ENCODE measurements at regions not wholly inside any gene's neighbourhood (a gene's known extent, or its start where the extent isn't known, plus 50 kb on each side); places are given as distances from the start of the nearest gene placed in this dataset.

DNA sequence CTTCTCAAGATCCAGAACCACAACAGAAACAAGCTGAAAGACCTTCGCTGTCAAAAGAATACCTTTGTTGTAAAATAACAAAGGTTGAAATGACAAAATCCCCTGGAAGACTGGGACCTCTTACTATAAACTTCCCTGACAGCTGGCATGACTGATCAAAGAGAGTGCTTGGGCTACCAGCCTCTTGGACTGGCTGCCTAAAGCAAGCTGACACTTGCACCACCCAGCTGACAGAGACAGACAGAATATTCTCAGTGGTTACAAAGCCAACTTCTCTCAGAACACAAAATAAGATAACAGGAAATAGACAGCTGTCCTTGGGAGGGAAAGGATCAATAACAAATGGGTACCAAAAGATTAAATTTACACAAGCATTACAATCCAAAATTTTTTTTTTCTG is 241.7 kb upstream of the SPOCK3 start:
- Histone ChIP-seq H3K9me3 (ENCODE audit: control insufficient read depth, insufficient read depth, low read depth, low read length) (no peaks in the 10 kb centered on the region), H3K4me1 (ENCODE audit: control insufficient read depth, insufficient read depth, low read length) (no peaks in the 10 kb centered on the region), H3K27ac (ENCODE audit: extremely low read depth, low read depth, low read length) (no peak overlapping the region), H3K4me3 (ENCODE audit: low read depth, low read length) (no peak overlapping the region), H3K36me3 (ENCODE audit: control insufficient read depth in 2 of 2, insufficient read depth in 1 of 2, low read length in 2 of 2) (no peaks in the 10 kb centered on the region)
- ChIA-PET CTCF (no interaction called here), POLR2A (no interaction called here)
- TF ChIP-seq ZNF510 (tag by site-specific recombination; IDR thresholded peaks at IDR 0.05; ENCODE audit: insufficient replicate concordance) = no peak
- no peak for TF ChIP-seq ZNF692 (tag by site-specific recombination; IDR thresholded peaks at IDR 0.05)
- no peak for TF ChIP-seq ZNF768 (tag by site-specific recombination; IDR thresholded peaks at IDR 0.05)
- no peak for TF ChIP-seq ZBTB26 (tag by site-specific recombination; optimal IDR thresholded peaks at IDR 0.05)
- TF ChIP-seq, protein P1, sequence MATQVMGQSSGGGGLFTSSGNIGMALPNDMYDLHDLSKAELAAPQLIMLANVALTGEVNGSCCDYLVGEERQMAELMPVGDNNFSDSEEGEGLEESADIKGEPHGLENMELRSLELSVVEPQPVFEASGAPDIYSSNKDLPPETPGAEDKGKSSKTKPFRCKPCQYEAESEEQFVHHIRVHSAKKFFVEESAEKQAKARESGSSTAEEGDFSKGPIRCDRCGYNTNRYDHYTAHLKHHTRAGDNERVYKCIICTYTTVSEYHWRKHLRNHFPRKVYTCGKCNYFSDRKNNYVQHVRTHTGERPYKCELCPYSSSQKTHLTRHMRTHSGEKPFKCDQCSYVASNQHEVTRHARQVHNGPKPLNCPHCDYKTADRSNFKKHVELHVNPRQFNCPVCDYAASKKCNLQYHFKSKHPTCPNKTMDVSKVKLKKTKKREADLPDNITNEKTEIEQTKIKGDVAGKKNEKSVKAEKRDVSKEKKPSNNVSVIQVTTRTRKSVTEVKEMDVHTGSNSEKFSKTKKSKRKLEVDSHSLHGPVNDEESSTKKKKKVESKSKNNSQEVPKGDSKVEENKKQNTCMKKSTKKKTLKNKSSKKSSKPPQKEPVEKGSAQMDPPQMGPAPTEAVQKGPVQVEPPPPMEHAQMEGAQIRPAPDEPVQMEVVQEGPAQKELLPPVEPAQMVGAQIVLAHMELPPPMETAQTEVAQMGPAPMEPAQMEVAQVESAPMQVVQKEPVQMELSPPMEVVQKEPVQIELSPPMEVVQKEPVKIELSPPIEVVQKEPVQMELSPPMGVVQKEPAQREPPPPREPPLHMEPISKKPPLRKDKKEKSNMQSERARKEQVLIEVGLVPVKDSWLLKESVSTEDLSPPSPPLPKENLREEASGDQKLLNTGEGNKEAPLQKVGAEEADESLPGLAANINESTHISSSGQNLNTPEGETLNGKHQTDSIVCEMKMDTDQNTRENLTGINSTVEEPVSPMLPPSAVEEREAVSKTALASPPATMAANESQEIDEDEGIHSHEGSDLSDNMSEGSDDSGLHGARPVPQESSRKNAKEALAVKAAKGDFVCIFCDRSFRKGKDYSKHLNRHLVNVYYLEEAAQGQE (tag by site-specific recombination; IDR thresholded peaks at IDR 0.05) = no peak
- no peak for TF ChIP-seq ZNF341 (tag by site-specific recombination; IDR thresholded peaks at IDR 0.05; ENCODE audit: low read depth)
- TF ChIP-seq ZNF549 (tag by site-specific recombination; IDR thresholded peaks at IDR 0.05) = no peak

- POLR2A ChIA-PET = no interaction called here
- Histone ChIP-seq H3K36me3 (ENCODE audit: control insufficient read depth in 2 of 2, insufficient read depth in 1 of 2, low read length in 2 of 2) (no peaks in the 10 kb centered on the region), H3K4me3 (ENCODE audit: low read depth, low read length) (no peak overlapping the region), H3K9me3 (ENCODE audit: control insufficient read depth, insufficient read depth, low read depth, low read length) (no peaks in the 10 kb centered on the region), H3K27ac (ENCODE audit: extremely low read depth, low read depth, low read length) (no peak overlapping the region), H3K4me1 (ENCODE audit: control insufficient read depth, insufficient read depth, low read length) (no peaks in the 10 kb centered on the region)
- TF ChIP-seq SP2 (tag by site-specific recombination; IDR thresholded peaks at IDR 0.05) (no peak), ZBTB21 (tag by site-specific recombination; IDR thresholded peaks at IDR 0.05) (no peak), ZNF530 (tag by site-specific recombination; IDR thresholded peaks at IDR 0.05; ENCODE audit: low read depth) (no peak), ZNF133 (tag by site-specific recombination; IDR thresholded peaks at IDR 0.05) (no peak), ZXDB (tag by site-specific recombination; IDR thresholded peaks at IDR 0.05) (no peak), ZNF791 (tag by site-specific recombination; IDR thresholded peaks at IDR 0.05) (no peak), ZNF274 (IDR thresholded peaks at IDR 0.05; ENCODE audit: low read length) (no peak), ZNF274 (tag by site-specific recombination; IDR thresholded peaks at IDR 0.05; ENCODE audit: borderline replicate concordance) (no peak), TSHZ1 (tag by site-specific recombination; IDR thresholded peaks at IDR 0.05; ENCODE audit: borderline replicate concordance) (no peak), ZNF10 (tag by site-specific recombination; IDR thresholded peaks at IDR 0.05) (no peak)
- TF ChIP-seq, protein P2, sequence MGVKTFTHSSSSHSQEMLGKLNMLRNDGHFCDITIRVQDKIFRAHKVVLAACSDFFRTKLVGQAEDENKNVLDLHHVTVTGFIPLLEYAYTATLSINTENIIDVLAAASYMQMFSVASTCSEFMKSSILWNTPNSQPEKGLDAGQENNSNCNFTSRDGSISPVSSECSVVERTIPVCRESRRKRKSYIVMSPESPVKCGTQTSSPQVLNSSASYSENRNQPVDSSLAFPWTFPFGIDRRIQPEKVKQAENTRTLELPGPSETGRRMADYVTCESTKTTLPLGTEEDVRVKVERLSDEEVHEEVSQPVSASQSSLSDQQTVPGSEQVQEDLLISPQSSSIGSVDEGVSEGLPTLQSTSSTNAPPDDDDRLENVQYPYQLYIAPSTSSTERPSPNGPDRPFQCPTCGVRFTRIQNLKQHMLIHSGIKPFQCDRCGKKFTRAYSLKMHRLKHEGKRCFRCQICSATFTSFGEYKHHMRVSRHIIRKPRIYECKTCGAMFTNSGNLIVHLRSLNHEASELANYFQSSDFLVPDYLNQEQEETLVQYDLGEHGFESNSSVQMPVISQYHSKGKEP (tag by site-specific recombination; IDR thresholded peaks at IDR 0.05) = no peak
- TF ChIP-seq, protein P3, sequence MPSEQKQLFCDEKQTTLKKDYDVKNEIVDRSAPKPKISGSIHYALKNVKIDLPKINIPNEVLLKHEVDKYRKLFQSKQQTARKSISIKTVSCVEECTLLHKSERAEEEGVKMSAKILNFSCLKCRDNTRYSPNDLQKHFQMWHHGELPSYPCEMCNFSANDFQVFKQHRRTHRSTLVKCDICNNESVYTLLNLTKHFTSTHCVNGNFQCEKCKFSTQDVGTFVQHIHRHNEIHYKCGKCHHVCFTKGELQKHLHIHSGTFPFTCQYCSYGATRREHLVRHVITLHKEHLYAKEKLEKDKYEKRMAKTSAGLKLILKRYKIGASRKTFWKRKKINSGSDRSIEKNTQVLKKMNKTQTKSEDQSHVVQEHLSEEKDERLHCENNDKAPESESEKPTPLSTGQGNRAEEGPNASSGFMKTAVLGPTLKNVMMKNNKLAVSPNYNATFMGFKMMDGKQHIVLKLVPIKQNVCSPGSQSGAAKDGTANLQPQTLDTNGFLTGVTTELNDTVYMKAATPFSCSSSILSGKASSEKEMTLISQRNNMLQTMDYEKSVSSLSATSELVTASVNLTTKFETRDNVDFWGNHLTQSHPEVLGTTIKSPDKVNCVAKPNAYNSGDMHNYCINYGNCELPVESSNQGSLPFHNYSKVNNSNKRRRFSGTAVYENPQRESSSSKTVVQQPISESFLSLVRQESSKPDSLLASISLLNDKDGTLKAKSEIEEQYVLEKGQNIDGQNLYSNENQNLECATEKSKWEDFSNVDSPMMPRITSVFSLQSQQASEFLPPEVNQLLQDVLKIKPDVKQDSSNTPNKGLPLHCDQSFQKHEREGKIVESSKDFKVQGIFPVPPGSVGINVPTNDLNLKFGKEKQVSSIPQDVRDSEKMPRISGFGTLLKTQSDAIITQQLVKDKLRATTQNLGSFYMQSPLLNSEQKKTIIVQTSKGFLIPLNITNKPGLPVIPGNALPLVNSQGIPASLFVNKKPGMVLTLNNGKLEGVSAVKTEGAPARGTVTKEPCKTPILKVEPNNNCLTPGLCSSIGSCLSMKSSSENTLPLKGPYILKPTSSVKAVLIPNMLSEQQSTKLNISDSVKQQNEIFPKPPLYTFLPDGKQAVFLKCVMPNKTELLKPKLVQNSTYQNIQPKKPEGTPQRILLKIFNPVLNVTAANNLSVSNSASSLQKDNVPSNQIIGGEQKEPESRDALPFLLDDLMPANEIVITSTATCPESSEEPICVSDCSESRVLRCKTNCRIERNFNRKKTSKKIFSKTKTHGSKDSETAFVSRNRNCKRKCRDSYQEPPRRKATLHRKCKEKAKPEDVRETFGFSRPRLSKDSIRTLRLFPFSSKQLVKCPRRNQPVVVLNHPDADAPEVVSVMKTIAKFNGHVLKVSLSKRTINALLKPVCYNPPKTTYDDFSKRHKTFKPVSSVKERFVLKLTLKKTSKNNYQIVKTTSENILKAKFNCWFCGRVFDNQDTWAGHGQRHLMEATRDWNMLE (tag by site-specific recombination; conservative IDR thresholded peaks at IDR 0.05; ENCODE audit: low read depth) = no peak
- CTCF ChIA-PET = no interaction called here
These were observed 257.7 kb upstream of the SPOCK3 start for GRCh38 chr4:167492007-167492406.
